ENCODE measurements at regions not wholly inside any gene's neighbourhood (a gene's known extent, or its start where the extent isn't known, plus 50 kb on each side); places are given as distances from the start of the nearest gene placed in this dataset.

DNA sequence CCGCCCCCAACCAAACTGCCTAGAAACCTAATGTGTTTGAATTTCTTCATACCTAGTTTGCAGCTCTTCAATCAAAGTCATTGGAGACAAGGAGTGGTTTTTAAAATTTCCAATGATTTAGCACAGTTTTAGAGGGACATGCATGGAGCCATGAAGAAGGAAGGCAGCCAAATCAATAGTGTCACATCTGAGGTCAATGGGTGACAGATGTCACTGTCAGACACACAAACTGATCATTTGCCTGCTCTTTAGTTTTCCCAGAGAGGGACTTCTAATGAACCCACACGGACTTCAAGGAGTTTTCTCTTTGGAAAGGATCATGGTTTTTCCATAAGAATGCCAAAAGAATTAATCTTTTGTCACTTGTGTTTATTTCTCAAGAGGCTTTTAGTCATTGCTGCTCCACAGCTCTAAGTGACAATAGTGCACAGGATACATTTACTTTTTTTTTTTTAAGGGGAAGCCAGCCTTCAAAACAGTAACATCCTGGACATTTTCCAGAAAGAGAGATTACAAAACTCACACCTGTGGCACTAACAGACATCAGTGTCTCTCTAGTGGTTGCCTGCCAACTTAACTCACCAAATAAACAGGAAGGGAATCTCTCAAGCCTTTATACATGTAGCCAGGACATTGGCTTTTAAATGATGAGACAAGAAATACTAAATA is 251.1 kb upstream of the DIAPH2 start:
- Histone ChIP-seq H3K27me3 (no peaks in the 10 kb centered on the region), H3K4me3 (no peak overlapping the region), H3K4me1 (peaks cover 0 to 18% (median 0%) of the 10 kb centered on the region in 12 donors), H3K27ac (no peak overlapping the region), H3K36me3 (no peaks in the 10 kb centered on the region), H3K9me3 (no peaks in the 10 kb centered on the region)
- no peak for ATAC-seq
- intact Hi-C loops (cut with DNase I), result no loop called here
- DNase-seq, result no peak
- 39 to 78% (median 59%) methylated on average over 2 of the region's 2 CpGs for WGBS, 4 donors
- TF ChIP-seq POLR2A (IDR thresholded peaks at IDR 0.05), result no peak
- TF ChIP-seq, protein P1, sequence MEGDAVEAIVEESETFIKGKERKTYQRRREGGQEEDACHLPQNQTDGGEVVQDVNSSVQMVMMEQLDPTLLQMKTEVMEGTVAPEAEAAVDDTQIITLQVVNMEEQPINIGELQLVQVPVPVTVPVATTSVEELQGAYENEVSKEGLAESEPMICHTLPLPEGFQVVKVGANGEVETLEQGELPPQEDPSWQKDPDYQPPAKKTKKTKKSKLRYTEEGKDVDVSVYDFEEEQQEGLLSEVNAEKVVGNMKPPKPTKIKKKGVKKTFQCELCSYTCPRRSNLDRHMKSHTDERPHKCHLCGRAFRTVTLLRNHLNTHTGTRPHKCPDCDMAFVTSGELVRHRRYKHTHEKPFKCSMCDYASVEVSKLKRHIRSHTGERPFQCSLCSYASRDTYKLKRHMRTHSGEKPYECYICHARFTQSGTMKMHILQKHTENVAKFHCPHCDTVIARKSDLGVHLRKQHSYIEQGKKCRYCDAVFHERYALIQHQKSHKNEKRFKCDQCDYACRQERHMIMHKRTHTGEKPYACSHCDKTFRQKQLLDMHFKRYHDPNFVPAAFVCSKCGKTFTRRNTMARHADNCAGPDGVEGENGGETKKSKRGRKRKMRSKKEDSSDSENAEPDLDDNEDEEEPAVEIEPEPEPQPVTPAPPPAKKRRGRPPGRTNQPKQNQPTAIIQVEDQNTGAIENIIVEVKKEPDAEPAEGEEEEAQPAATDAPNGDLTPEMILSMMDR (IDR thresholded peaks at IDR 0.05), result no peak

DNA sequence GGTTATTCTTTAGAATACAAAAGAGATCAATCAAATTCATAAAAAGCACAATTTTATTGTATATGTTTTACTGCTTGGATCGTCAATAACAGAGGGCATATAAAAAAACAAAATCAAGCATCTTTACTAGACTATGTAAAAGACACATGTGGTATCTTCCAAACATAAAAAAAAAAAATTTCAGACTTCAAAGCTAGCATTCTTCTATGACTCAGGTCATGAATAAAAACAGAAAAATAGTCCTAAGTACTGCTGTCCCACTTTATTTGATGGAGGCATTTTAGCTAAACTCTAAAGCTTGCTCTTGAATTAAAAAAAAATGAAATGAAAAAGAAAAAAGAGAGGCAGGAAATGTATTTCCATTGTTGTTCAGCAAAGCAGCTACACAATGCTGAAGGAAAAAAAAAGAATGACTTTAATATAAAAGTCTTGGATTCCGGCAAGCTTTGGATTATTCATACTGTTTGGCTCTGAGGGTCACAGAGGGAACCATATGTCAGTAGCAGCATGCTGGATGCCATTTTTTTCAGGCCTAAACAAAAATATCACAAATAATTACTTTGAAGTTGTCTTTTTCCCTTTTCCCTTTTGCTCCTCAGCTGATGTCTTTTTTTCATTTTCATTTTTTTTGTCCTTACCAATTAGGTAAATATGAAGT is 249.1 kb upstream of the DIAPH2 start:
- TF ChIP-seq, protein P1 (IDR thresholded peaks at IDR 0.05), result no peak
- no peak for TF ChIP-seq POLR2A (IDR thresholded peaks at IDR 0.05)
- Histone ChIP-seq H3K4me1 (peaks cover 0 to 18% (median 0%) of the 10 kb centered on the region in 12 donors), H3K27ac (no peak overlapping the region), H3K36me3 (no peaks in the 10 kb centered on the region), H3K4me3 (no peak overlapping the region), H3K27me3 (no peaks in the 10 kb centered on the region), H3K9me3 (no peaks in the 10 kb centered on the region)
- no peak for ATAC-seq
- DNase-seq, result no peak
- intact Hi-C loops (cut with DNase I), result no loop called here
- WGBS, 4 donors, result 61 to 74% (median 74%) methylated on average over 2 of the region's 2 CpGs

DNA sequence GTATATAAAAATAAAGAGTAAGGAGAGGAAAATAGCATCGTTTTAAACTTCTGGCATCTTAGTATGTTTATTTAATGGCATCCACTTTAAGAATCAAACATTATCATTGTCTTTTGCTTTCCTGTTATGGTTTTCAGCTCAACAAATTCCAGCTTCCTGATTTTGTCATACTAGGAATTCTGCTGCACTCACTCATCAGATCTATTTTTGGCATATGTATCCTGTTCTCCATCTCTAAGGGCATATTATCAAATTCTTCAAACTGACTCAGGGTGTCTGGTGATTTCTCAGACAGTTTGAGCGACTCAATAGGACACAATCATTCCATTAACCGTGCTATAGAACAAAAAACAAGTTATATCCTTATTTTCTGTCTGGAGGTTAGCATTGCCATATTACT is 248.5 kb upstream of the DIAPH2 start:
- 21 to 29% (median 27%) methylated on average over 3 of the region's 3 CpGs for WGBS, 4 donors
- Histone ChIP-seq H3K27me3 (no peaks in the 10 kb centered on the region), H3K4me3 (no peak overlapping the region), H3K4me1 (peaks cover 0 to 13% (median 0%) of the 10 kb centered on the region in 12 donors), H3K36me3 (no peaks in the 10 kb centered on the region), H3K9me3 (no peaks in the 10 kb centered on the region), H3K27ac (no peak overlapping the region)
- no peak for DNase-seq
- intact Hi-C loops (cut with DNase I), result no loop called here
- ATAC-seq, result no peak
- TF ChIP-seq, protein P1 (IDR thresholded peaks at IDR 0.05), result no peak
- TF ChIP-seq POLR2A (IDR thresholded peaks at IDR 0.05), result no peak

DNA sequence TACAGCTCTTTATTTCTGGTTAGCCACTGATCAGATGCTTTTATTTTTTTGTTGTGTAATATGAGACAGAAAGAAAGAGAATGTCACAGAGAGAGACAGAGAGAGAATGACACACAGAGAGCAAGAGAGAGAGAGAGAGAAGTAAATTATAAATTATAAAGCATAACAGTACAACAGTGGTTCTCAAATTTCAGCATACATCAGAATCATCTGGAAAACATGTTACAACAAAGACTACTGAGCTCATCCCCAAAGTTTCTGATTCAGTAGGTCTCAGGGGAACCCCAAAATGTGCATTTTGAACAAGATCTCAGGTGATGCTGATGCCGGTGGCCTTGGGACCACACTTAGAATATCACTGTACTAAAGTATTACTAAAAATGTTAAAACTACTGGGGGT is 245.8 kb upstream of the DIAPH2 start:
- Histone ChIP-seq H3K9me3 (no peaks in the 10 kb centered on the region), H3K36me3 (no peaks in the 10 kb centered on the region), H3K27ac (no peak overlapping the region), H3K4me1 (peaks cover 0 to 12% (median 0%) of the 10 kb centered on the region in 12 donors), H3K27me3 (peaks cover 0 to 3% (median 0%) of the 10 kb centered on the region in 9 donors), H3K4me3 (no peak overlapping the region)
- no peak for ATAC-seq
- intact Hi-C loops (cut with DNase I), result no loop called here
- no peak for DNase-seq
- TF ChIP-seq POLR2A (IDR thresholded peaks at IDR 0.05), result no peak
- TF ChIP-seq, protein P1 (IDR thresholded peaks at IDR 0.05), result no peak
- 86 to 92% (median 87%) methylated on average over 1 of the region's 1 CpG for WGBS, 4 donors

Data from heart left ventricle (tissue), 16 donors.